RWPE1 (cell line): ENCODE measurements at regions not wholly inside any gene's neighbourhood (a gene's known extent, or its start where the extent isn't known, plus 50 kb on each side); places are given as distances from the start of the nearest gene placed in this dataset.
A peak's percentile ranks its signal among the peaks of the same experiment; 100 is the strongest.

ENCODE experiments used
- CTCF ChIA-PET: fragments of 350-600 bp; sonication (Branson Sonifier 250); formaldehyde crosslinking; extraction: SDS; loops from one replicate; lab custom pipeline; 2021; lab: Yijun Ruan, JAX
- POLR2A ChIA-PET: fragments of 400-600 bp; formaldehyde crosslinking; extraction: SDS; loops from one replicate; lab custom pipeline; 2020; ENCODE audit warnings: antibody characterized with exemption; ENCODE audit not compliant: low non-redundant PET; lab: Yijun Ruan, JAX
- DNase-seq: peaks from one replicate; pipeline ENCODE4 v3.0.0; 2012; ENCODE audit warnings: low spot score
- H3K27ac ChIP-seq: fragments of 450-650 bp; 2 replicates; pipeline ENCODE4 v1.5.1; 2017
- TF ChIP-seq, protein P1 (sequence below): fragments of 450-650 bp; conservative IDR thresholded peaks from 2 replicates; pipeline ENCODE4 v1.5.1; 2017; ENCODE audit warnings: low read depth, mild to moderate bottlenecking

DNA sequence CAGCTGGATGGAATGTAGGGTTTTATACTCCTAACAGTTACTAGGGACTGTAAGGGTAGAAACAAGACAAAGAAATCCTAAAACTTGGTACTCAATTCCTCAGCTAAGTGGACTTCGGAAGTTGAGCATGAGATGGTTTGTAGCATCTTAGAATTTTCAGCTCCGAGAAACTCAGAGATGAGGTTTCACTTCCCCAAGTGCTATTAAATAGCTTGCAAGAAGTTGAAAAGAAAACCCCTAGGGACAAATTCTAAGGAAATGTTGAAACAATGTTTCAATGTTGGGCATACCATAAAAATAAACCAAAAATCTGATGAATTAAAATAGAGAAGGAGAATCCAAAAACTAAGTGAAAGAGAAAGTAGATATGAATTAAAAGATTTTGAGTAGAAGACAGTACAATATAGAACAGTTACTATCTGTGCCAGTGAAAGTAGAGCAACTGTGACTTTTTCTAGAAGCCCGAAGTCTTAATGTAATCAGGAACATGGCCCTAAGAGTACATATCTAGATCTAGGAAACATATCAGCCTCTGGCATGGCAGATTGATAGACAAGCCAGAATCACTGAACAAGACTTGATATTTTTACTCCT is 308.6 kb upstream of the RGMB start:
- H3K27ac ChIP-seq = no peak overlapping the region

DNA sequence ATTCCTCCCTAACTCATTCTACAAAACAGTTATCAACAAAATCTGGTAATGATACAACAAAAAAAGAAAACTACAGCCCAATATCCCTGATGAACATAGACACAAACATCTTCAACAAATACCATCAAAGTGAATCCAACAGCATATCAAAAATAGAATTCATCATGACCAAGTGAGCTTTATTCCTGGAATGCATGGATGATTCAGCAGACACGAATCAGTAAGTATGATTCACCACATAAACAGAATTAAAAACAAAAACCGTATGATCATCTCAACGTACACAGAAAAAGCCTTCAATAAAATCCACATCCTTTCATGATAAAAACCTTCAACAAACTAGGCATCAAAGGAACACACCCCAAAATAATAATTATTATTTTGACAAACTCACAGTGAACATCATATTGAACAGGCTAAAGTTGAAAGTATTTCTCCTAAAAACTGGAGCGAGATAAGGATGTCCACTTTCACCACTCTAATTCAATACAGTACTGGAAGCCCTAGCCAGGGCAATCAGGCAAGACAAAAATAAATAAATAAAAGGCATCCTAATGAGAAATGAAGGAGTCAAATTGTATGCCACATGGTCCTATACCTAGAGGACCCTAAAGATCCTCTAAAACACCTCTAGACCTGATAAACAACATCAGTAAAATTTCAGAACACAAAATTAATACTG is 305.1 kb upstream of the RGMB start:
- H3K27ac ChIP-seq = no peak overlapping the region
- TF ChIP-seq, protein P1, sequence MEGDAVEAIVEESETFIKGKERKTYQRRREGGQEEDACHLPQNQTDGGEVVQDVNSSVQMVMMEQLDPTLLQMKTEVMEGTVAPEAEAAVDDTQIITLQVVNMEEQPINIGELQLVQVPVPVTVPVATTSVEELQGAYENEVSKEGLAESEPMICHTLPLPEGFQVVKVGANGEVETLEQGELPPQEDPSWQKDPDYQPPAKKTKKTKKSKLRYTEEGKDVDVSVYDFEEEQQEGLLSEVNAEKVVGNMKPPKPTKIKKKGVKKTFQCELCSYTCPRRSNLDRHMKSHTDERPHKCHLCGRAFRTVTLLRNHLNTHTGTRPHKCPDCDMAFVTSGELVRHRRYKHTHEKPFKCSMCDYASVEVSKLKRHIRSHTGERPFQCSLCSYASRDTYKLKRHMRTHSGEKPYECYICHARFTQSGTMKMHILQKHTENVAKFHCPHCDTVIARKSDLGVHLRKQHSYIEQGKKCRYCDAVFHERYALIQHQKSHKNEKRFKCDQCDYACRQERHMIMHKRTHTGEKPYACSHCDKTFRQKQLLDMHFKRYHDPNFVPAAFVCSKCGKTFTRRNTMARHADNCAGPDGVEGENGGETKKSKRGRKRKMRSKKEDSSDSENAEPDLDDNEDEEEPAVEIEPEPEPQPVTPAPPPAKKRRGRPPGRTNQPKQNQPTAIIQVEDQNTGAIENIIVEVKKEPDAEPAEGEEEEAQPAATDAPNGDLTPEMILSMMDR = no peak
- ChIA-PET POLR2A (no interaction called here), CTCF (interaction anchor here (0.6 to 0.7 kb wide), 4 partner anchors 214 to 934 kb away, joined by 3 to 5 read pairs (median 4); no protein-coding TSS in a partner anchor)
- DNase-seq = peak; percentile 59

More for the DNA sequence above, 308.6 kb upstream of the RGMB start:
- TF ChIP-seq, protein P1 = no peak
- POLR2A ChIA-PET = no interaction called here
- no peak for DNase-seq
- CTCF ChIA-PET = interaction anchor here (0.7 kb wide), 1 partner anchor 44 kb away, joined by 8 read pairs; no protein-coding TSS in a partner anchor

DNA sequence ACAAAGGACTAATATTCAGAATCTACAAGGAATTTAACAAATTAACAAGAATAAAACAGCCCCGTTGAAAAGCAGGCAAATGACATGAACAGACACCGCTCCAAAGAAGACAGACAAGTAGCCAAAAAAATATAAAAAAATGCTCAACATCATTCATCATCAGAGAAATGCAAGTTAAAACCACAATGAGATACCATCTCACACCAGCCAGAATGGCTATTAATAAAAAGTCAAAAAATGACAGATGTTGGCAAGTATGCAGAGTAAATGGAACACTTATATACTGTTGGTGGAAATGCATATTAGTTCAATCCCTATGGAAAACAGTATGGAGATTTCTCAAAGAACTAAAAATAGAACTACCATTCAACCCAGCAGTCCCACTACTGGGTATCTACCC is 302.7 kb upstream of the RGMB start:
- TF ChIP-seq, protein P1 = no peak
- POLR2A ChIA-PET = no interaction called here
- no peak for DNase-seq
- H3K27ac ChIP-seq = no peak overlapping the region
- CTCF ChIA-PET = no interaction called here

DNA sequence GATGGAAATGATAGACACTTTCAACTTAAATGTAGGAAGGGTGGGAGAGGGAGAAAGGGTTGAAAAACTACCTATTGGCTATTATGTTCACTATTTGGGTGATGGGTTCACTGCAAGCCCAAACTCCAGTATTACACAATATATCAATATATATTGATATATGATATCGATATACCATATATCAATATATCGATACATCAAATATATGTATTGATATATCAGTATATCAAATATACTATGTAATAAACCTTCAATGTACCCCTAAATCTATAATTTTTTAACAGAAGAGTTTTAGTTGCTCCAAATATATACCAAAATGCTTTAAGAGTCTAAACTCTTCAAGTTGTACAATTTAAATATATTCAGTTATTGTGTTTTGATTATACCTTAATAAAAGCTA is 302.0 kb upstream of the RGMB start:
- CTCF ChIA-PET = interaction anchor here (0.7 kb wide), 1 partner anchor 67 kb away, joined by 3 read pairs; no protein-coding TSS in a partner anchor
- TF ChIP-seq, protein P1 = no peak
- H3K27ac ChIP-seq = no peak overlapping the region
- no peak for DNase-seq
- POLR2A ChIA-PET = no interaction called here

DNA sequence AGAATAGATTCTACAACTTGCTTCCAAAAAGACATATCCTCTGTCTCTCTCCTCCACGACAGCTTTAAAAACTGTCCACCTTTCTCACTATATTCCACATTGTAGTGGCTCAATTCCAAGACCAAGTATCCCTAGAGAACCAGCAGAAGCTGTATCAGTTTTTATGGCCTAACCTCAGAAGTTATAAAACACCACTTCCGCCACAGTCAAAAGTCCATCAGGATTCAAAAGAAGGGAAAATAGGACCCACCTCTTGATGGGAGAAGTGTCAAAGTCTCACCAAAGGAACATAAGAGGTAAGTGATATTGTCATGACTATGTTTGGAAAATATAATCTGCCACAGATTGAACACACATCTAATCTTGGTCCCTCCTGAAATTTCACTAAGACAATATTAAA is 299.2 kb upstream of the RGMB start:
- ChIA-PET POLR2A (no interaction called here), CTCF (interaction anchor here (1.5 kb wide), 1 partner anchor 10 kb away, joined by 4 read pairs; no protein-coding TSS in a partner anchor)
- TF ChIP-seq, protein P1 = no peak
- DNase-seq = no peak
- no peak overlapping the region for H3K27ac ChIP-seq

DNA sequence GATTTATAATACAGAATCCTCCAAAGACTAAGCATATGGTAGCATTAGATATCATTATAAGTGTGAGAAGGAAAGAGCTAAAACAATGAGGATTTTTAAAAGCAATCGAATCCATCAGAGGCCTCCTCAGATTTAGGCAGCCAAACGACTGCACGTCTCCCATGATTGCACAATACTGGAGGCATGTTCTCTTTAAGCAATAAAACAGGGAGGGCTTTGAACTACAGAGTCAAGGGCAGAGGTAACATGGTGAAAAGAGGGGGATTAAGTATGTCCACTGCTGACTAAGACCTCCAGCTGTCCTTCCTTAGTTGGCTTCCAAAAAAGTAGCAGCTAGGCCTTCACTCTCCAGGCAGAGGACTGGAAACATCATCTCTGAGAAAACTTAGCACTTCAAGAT is 298.7 kb upstream of the RGMB start:
- DNase-seq = no peak
- ChIA-PET POLR2A (no interaction called here), CTCF (interaction anchor here (1.5 kb wide), 1 partner anchor 9 kb away, joined by 4 read pairs; no protein-coding TSS in a partner anchor)
- TF ChIP-seq, protein P1 = no peak
- no peak overlapping the region for H3K27ac ChIP-seq
